Kidney (tissue), 13 donors: ENCODE measurements at regions not wholly inside any gene's neighbourhood (a gene's known extent, or its start where the extent isn't known, plus 50 kb on each side); places are given as distances from the start of the nearest gene placed in this dataset.

Source experiments
- DNase-seq, 5 donors: peaks; one replicate each; pipeline ENCODE4 v3.0.0-alpha.2; 2013 to 2020
- FAIRE-seq: peaks from 2 replicates; lab custom pipeline; 2012; peaks lifted over from hg19 to GRCh38; lab: Jason Lieb, UNC
- H3K27ac ChIP-seq, 2 donors: one replicate each; pipeline ENCODE4 v1.7.0; 2013; ENCODE audit warnings: low read depth in 2 of 2, low read length in 2 of 2, inconsistent platforms in 1 of 2
- H3K27me3 ChIP-seq: one replicate; pipeline ENCODE4 v1.7.1; 2013; ENCODE audit warnings: low read length, inconsistent platforms; ENCODE audit not compliant: control insufficient read depth, insufficient read depth
- H3K36me3 ChIP-seq, 3 donors: one replicate each; pipeline versions ENCODE4 v1.7.0 to v1.7.1; 2013; ENCODE audit warnings: low read length in 3 of 3, control low read depth in 1 of 3, inconsistent platforms in 1 of 3; ENCODE audit not compliant: insufficient read depth in 3 of 3, control insufficient read depth in 2 of 3
- H3K4me1 ChIP-seq, 3 donors: one replicate each; pipeline versions ENCODE4 v1.7.0 to v1.7.1; 2013; ENCODE audit warnings: low read length in 3 of 3, inconsistent platforms in 1 of 3, low read depth in 1 of 3; ENCODE audit not compliant: control insufficient read depth in 2 of 3, insufficient read depth in 2 of 3
- H3K4me3 ChIP-seq, 3 donors: one replicate each; pipeline versions ENCODE4 v1.7.0 to v1.8.1; 2013; ENCODE audit warnings: low read length in 3 of 3, control low read depth in 1 of 3, inconsistent platforms in 1 of 3
- H3K9ac ChIP-seq, 3 donors: one replicate each; pipeline versions ENCODE4 v1.7.0 to v1.7.1; 2013; ENCODE audit warnings: low read length in 3 of 3, control low read depth in 1 of 3, inconsistent platforms in 1 of 3
- H3K9me3 ChIP-seq, 3 donors: one replicate each; pipeline versions ENCODE4 v1.7.0 to v1.7.1; 2013; ENCODE audit warnings: low read length in 3 of 3, control low read depth in 1 of 3, inconsistent platforms in 1 of 3; ENCODE audit not compliant: control insufficient read depth in 2 of 3, insufficient read depth in 1 of 3
- intact Hi-C: fragments of 100-400 bp; cut with DNase I; formaldehyde crosslinking; loops from one replicate; pipeline ENCODE4 v1.11.1; 2022
- TF ChIP-seq, protein P1 (sequence below): IDR thresholded peaks from 3 replicates; pipeline ENCODE4 v1.5.1; 2012; ENCODE audit warnings: mild to moderate bottlenecking, moderate library complexity, borderline replicate concordance; ENCODE audit not compliant: insufficient read depth; ENCODE audit errors: extremely low read depth
- donor health status: control.
- donor health status: control.
- donor health status: control.
- donor health status: control.
- donor health status: control.
- donor health status: DM: yes; HTN: yes; CAD: no.
- donor health status: Normal renal cell carcinoma (clear cell type).

DNA sequence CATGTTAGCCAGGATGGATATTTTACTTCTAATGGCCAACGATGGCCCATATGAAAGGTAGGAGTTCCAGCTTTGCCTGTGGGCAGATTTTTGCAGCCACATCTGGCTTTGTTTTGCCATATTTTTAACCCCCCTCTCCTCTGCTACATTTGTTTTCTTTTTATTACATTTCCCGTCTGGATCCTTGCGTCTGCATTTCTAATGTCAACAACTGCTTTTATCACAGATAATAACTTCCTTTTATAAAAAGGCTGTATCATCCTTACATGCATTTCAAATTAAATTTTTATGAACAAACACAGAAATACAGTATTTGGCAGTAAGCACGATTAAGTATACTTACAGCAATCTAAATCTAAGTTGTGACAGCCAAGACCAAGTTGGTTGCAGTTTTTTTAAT lies 156.0 kb downstream of the BAMBI start:
- H3K36me3 ChIP-seq = no peaks in the 10 kb centered on the region
- no peaks in the 10 kb centered on the region for H3K9me3 ChIP-seq
- H3K27ac ChIP-seq = no peak overlapping the region
- H3K4me1 ChIP-seq = no peaks in the 10 kb centered on the region
- H3K4me3 ChIP-seq = no peak overlapping the region
- H3K27me3 ChIP-seq = no peaks in the 10 kb centered on the region
- TF ChIP-seq, protein P1, sequence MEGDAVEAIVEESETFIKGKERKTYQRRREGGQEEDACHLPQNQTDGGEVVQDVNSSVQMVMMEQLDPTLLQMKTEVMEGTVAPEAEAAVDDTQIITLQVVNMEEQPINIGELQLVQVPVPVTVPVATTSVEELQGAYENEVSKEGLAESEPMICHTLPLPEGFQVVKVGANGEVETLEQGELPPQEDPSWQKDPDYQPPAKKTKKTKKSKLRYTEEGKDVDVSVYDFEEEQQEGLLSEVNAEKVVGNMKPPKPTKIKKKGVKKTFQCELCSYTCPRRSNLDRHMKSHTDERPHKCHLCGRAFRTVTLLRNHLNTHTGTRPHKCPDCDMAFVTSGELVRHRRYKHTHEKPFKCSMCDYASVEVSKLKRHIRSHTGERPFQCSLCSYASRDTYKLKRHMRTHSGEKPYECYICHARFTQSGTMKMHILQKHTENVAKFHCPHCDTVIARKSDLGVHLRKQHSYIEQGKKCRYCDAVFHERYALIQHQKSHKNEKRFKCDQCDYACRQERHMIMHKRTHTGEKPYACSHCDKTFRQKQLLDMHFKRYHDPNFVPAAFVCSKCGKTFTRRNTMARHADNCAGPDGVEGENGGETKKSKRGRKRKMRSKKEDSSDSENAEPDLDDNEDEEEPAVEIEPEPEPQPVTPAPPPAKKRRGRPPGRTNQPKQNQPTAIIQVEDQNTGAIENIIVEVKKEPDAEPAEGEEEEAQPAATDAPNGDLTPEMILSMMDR = no peak
- intact Hi-C loops = no loop called here
- no peak overlapping the region for H3K9ac ChIP-seq
- FAIRE-seq (no peak), DNase-seq (peak in 1 of 5 donors; percentile 26)

GRCh38 chr10:28836435-28836743 lies 159.1 kb downstream of the BAMBI start:
- Histone ChIP-seq H3K9ac (no peak overlapping the region), H3K4me3 (no peak overlapping the region), H3K4me1 (no peaks in the 10 kb centered on the region), H3K27ac (no peak overlapping the region), H3K9me3 (no peaks in the 10 kb centered on the region), H3K27me3 (no peaks in the 10 kb centered on the region), H3K36me3 (no peaks in the 10 kb centered on the region)
- no peak for DNase-seq
- TF ChIP-seq, protein P1 = no peak
- intact Hi-C loops = no loop called here
- no peak for FAIRE-seq

- intact Hi-C loops = no loop called here
- H3K36me3 ChIP-seq = no peaks in the 10 kb centered on the region
- no peak for FAIRE-seq
Observed at GRCh38 chr10:28837613-28838390, 160.5 kb downstream of the BAMBI start.

More at GRCh38 chr10:28837613-28838390, 160.5 kb downstream of the BAMBI start:
- no peaks in the 10 kb centered on the region for H3K4me1 ChIP-seq
- H3K4me3 ChIP-seq = no peak overlapping the region
- H3K27me3 ChIP-seq = no peaks in the 10 kb centered on the region
- DNase-seq = no peak
- TF ChIP-seq, protein P1 = no peak
- no peak overlapping the region for H3K9ac ChIP-seq
- H3K9me3 ChIP-seq = no peaks in the 10 kb centered on the region
- no peak overlapping the region for H3K27ac ChIP-seq
